ENCODE measurements at regions not wholly inside any gene's neighbourhood (a gene's known extent, or its start where the extent isn't known, plus 50 kb on each side); places are given as distances from the start of the nearest gene placed in this dataset.

GRCh38 chr10:65408401-65408800, 1517.4 kb upstream of the LRRTM3 start:
- Mint-ChIP-seq H3K9me3 (peaks cover 3% of the 10 kb centered on the region), H3K4me3 (no peak overlapping the region), H3K4me1 (peaks cover 5% of the 10 kb centered on the region), H3K27ac (no peak overlapping the region), H3K27me3 (ENCODE audit: low read depth, poor library complexity) (no peaks in the 10 kb centered on the region), H3K36me3 (ENCODE audit: low read depth) (no peaks in the 10 kb centered on the region)
- no peak for DNase-seq
- TF ChIP-seq CTCF (IDR thresholded peaks at IDR 0.05), result no peak

GRCh38 chr10:65413001-65413400, 1512.8 kb upstream of the LRRTM3 start:
- peaks cover 21% of the 10 kb centered on the region for H3K9me3 Mint-ChIP-seq
- no peak for DNase-seq
- no peaks in the 10 kb centered on the region for H3K27me3 Mint-ChIP-seq (ENCODE audit: low read depth, poor library complexity)
- H3K36me3 Mint-ChIP-seq (ENCODE audit: low read depth), result no peaks in the 10 kb centered on the region
- H3K4me3 Mint-ChIP-seq, result no peak overlapping the region
- H3K4me1 Mint-ChIP-seq, result no peaks in the 10 kb centered on the region
- H3K27ac Mint-ChIP-seq, result no peak overlapping the region
- TF ChIP-seq CTCF (IDR thresholded peaks at IDR 0.05), result no peak

GRCh38 chr10:65415318-65415717, 1510.5 kb upstream of the LRRTM3 start:
- no peak for DNase-seq
- TF ChIP-seq CTCF (IDR thresholded peaks at IDR 0.05), result no peak
- Mint-ChIP-seq H3K4me1 (no peaks in the 10 kb centered on the region), H3K27me3 (ENCODE audit: low read depth, poor library complexity) (no peaks in the 10 kb centered on the region), H3K9me3 (peaks cover 25% of the 10 kb centered on the region), H3K27ac (no peak overlapping the region), H3K36me3 (ENCODE audit: low read depth) (no peaks in the 10 kb centered on the region), H3K4me3 (no peak overlapping the region)

- Mint-ChIP-seq H3K9me3 (peaks cover 25% of the 10 kb centered on the region), H3K4me1 (no peaks in the 10 kb centered on the region), H3K36me3 (ENCODE audit: low read depth) (no peaks in the 10 kb centered on the region), H3K27ac (no peak overlapping the region), H3K27me3 (ENCODE audit: low read depth, poor library complexity) (no peaks in the 10 kb centered on the region), H3K4me3 (no peak overlapping the region)
- TF ChIP-seq CTCF (IDR thresholded peaks at IDR 0.05), result no peak
- no peak for DNase-seq
These were observed 1509.7 kb upstream of the LRRTM3 start for GRCh38 chr10:65416094-65416493.

- no peak overlapping the region for H3K4me3 Mint-ChIP-seq
These were observed 1506.2 kb upstream of the LRRTM3 start for GRCh38 chr10:65419629-65420028.

More at GRCh38 chr10:65419629-65420028, 1506.2 kb upstream of the LRRTM3 start:
- Mint-ChIP-seq H3K4me1 (no peaks in the 10 kb centered on the region), H3K36me3 (ENCODE audit: low read depth) (no peaks in the 10 kb centered on the region), H3K27ac (no peak overlapping the region), H3K9me3 (peaks cover 13% of the 10 kb centered on the region), H3K27me3 (ENCODE audit: low read depth, poor library complexity) (no peaks in the 10 kb centered on the region)
- TF ChIP-seq CTCF (IDR thresholded peaks at IDR 0.05), result no peak
- no peak for DNase-seq
